K562 (cell line): ENCODE measurements at regions not wholly inside any gene's neighbourhood (a gene's known extent, or its start where the extent isn't known, plus 50 kb on each side); places are given as distances from the start of the nearest gene placed in this dataset.
A peak's percentile ranks its signal among the peaks of the same experiment; 100 is the strongest.

Experiments
- CEBPB ChIP-seq: fragments of 450-650 bp; IDR thresholded peaks from 2 replicates; pipeline ENCODE4 v1.6.1; 2016; ENCODE audit warnings: missing genetic modification characterization, missing compliant biosample characterization
- KHSRP ChIP-seq: fragments of 450-650 bp; IDR thresholded peaks from 2 replicates; pipeline ENCODE4 v1.6.1; 2017
- POLR2H ChIP-seq: IDR thresholded peaks from 2 replicates; pipeline ENCODE4 v1.6.1; 2016; ENCODE audit warnings: missing genetic modification characterization, low read depth, mild to moderate bottlenecking, control low read depth, missing compliant biosample characterization, moderate library complexity
- PPARD ChIP-seq: fragments of 250-450 bp; sonication (Bioruptor Pico); IDR thresholded peaks from 2 replicates; pipeline ENCODE4 v1.8.0; 2022; ENCODE audit warnings: inconsistent platforms, mild to moderate bottlenecking, moderate library complexity
- SMAD1 ChIP-seq: fragments of 150-350 bp; IDR thresholded peaks from 2 replicates; pipeline ENCODE4 v1.6.1; 2014; ENCODE audit warnings: low read length, low read depth; ENCODE audit not compliant: partially characterized antibody
- TRIM28 ChIP-seq: fragments of 450-650 bp; IDR thresholded peaks from 2 replicates; pipeline ENCODE4 v1.6.1; 2017
- ZNF23 ChIP-seq: fragments of 250-450 bp; sonication (Bioruptor Pico); IDR thresholded peaks from 2 replicates; pipeline ENCODE4 v1.4.0; 2020; ENCODE audit warnings: mild to moderate bottlenecking
- ZNF24 ChIP-seq: fragments of 450-650 bp; IDR thresholded peaks from 2 replicates; pipeline ENCODE4 v1.6.1; 2016
- ZNF263 ChIP-seq: sonication (generic); formaldehyde crosslinking; IDR thresholded peaks from 2 replicates; pipeline ENCODE4 v1.8.0; 2022; ENCODE audit warnings: mild to moderate bottlenecking, missing genetic modification reagents, borderline replicate concordance
- ZNF764 ChIP-seq: fragments of 250-450 bp; sonication (Bioruptor Pico); IDR thresholded peaks from 2 replicates; pipeline ENCODE4 v1.4.0; 2020; ENCODE audit warnings: low read depth, mild to moderate bottlenecking, moderate library complexity
- TF ChIP-seq, protein P1 (sequence below), 3 experiments: fragments of 200-800 bp in 1 of 3; fragments of 250-450 bp in 1 of 3; fragments of 450-650 bp in 1 of 3; sonication (Bioruptor Pico) in 1 of 3; sonication (Bioruptor generic) in 1 of 3; formaldehyde crosslinking in 1 of 3; IDR thresholded peaks; 2 replicates each; pipeline versions ENCODE4 v1.6.1 to v1.8.0; 2016 to 2022; ENCODE audit warnings: mild to moderate bottlenecking in 2 of 3, missing genetic modification characterization in 2 of 3, missing compliant biosample characterization in 1 of 3, moderate library complexity in 1 of 3
- TF ChIP-seq, protein P2 (sequence below): fragments of 450-650 bp; formaldehyde crosslinking; IDR thresholded peaks from 2 replicates; pipeline ENCODE4 v1.4.0; 2020; ENCODE audit warnings: mild to moderate bottlenecking, mixed read lengths
- TF ChIP-seq, protein P3 (sequence below), 2 experiments: IDR thresholded peaks; 2 replicates each; pipeline ENCODE4 v1.6.1; 2011; ENCODE audit warnings: borderline replicate concordance in 1 of 2, control low read depth in 1 of 2, low read depth in 1 of 2, low read length in 1 of 2, mild to moderate bottlenecking in 1 of 2, mixed read lengths in 1 of 2, moderate library complexity in 1 of 2; ENCODE audit not compliant: insufficient read depth in 1 of 2, insufficient read length in 1 of 2, poor library complexity in 1 of 2, severe bottlenecking in 1 of 2; ENCODE audit errors: extremely low read depth in 1 of 2
- TF ChIP-seq, protein P4 (sequence below): fragments of 250-450 bp; sonication (Bioruptor Pico); IDR thresholded peaks from 2 replicates; pipeline ENCODE4 v1.8.0; 2021; ENCODE audit warnings: borderline replicate concordance, mild to moderate bottlenecking, moderate library complexity; ENCODE audit not compliant: poor library complexity, severe bottlenecking
- TF ChIP-seq, protein P5 (sequence below): fragments of 450-650 bp; IDR thresholded peaks from 2 replicates; pipeline ENCODE4 v1.6.1; 2018; ENCODE audit not compliant: partially characterized antibody

DNA sequence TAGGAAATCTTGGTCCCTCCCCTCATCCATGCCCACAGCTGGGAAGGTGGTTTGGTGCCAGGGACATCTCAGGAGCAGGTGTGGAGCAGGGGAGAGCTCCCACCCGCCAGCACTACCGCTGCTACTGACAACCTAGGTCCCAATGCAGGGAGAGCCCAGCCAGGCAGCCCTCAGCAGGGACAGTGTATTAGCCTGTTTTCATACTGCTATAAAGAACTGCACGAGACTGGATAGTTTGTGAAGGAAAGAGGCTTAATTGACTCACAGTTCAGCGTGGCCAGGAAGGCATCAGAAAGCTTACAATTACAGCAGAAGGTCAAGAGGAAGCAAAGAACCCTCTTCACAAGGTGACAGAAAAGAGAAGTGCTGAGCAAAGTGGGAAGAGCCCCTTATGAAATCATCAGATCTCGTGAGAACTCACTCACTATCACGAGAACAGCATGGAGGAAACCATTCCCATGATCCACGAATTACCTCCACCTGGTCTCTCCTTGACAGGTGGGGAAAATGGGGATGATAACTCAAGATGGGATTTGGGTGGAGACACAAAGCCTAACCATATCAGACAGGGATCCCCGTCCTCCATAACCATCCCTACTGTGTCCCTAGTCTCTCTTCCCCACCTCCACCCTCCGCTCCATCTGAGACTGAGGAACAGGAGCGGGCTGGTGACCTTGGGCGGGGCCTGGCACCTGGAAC is 218.6 kb downstream of the TBC1D2B start (continued):
- TF ChIP-seq, protein P1, sequence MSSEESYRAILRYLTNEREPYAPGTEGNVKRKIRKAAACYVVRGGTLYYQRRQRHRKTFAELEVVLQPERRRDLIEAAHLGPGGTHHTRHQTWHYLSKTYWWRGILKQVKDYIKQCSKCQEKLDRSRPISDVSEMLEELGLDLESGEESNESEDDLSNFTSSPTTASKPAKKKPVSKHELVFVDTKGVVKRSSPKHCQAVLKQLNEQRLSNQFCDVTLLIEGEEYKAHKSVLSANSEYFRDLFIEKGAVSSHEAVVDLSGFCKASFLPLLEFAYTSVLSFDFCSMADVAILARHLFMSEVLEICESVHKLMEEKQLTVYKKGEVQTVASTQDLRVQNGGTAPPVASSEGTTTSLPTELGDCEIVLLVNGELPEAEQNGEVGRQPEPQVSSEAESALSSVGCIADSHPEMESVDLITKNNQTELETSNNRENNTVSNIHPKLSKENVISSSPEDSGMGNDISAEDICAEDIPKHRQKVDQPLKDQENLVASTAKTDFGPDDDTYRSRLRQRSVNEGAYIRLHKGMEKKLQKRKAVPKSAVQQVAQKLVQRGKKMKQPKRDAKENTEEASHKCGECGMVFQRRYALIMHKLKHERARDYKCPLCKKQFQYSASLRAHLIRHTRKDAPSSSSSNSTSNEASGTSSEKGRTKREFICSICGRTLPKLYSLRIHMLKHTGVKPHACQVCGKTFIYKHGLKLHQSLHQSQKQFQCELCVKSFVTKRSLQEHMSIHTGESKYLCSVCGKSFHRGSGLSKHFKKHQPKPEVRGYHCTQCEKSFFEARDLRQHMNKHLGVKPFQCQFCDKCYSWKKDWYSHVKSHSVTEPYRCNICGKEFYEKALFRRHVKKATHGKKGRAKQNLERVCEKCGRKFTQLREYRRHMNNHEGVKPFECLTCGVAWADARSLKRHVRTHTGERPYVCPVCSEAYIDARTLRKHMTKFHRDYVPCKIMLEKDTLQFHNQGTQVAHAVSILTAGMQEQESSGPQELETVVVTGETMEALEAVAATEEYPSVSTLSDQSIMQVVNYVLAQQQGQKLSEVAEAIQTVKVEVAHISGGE (CRISPR knock-in tag; IDR thresholded peaks at IDR 0.05) = 0 out of 6 replicates have a peak, but pooled peaks of 1 of the 3 experiments have one; percentile 21
- TF ChIP-seq ZNF24 = no peak
- no peak for TF ChIP-seq ZNF764 (CRISPR knock-in tag)
- TF ChIP-seq, protein P2, sequence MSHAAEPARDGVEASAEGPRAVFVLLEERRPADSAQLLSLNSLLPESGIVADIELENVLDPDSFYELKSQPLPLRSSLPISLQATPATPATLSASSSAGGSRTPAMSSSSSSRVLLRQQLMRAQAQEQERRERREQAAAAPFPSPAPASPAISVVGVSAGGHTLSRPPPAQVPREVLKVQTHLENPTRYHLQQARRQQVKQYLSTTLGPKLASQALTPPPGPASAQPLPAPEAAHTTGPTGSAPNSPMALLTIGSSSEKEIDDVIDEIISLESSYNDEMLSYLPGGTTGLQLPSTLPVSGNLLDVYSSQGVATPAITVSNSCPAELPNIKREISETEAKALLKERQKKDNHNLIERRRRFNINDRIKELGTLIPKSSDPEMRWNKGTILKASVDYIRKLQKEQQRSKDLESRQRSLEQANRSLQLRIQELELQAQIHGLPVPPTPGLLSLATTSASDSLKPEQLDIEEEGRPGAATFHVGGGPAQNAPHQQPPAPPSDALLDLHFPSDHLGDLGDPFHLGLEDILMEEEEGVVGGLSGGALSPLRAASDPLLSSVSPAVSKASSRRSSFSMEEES (CRISPR knock-in tag) = no peak
- TF ChIP-seq, protein P3, sequence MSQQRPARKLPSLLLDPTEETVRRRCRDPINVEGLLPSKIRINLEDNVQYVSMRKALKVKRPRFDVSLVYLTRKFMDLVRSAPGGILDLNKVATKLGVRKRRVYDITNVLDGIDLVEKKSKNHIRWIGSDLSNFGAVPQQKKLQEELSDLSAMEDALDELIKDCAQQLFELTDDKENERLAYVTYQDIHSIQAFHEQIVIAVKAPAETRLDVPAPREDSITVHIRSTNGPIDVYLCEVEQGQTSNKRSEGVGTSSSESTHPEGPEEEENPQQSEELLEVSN (IDR thresholded peaks at IDR 0.05; ENCODE audit: borderline replicate concordance in 1 of 2, extremely low read depth in 1 of 2, insufficient read depth in 1 of 2, insufficient read length in 1 of 2, low read depth in 1 of 2, low read length in 1 of 2, poor library complexity in 1 of 2, severe bottlenecking in 1 of 2) = no peak
- no peak for TF ChIP-seq ZNF23 (CRISPR knock-in tag)
- no peak for TF ChIP-seq SMAD1
- TF ChIP-seq CEBPB (tag) = peak; percentile 48
- no peak for TF ChIP-seq POLR2H (tag)
- TF ChIP-seq, protein P4, sequence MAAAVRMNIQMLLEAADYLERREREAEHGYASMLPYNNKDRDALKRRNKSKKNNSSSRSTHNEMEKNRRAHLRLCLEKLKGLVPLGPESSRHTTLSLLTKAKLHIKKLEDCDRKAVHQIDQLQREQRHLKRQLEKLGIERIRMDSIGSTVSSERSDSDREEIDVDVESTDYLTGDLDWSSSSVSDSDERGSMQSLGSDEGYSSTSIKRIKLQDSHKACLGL = no peak
- no peak for TF ChIP-seq KHSRP
- TF ChIP-seq ZNF263 (CRISPR knock-in tag) = 0 out of 2 replicates have a peak, but pooled peaks have one; percentile 55
- no peak for TF ChIP-seq PPARD
- TF ChIP-seq, protein P5, sequence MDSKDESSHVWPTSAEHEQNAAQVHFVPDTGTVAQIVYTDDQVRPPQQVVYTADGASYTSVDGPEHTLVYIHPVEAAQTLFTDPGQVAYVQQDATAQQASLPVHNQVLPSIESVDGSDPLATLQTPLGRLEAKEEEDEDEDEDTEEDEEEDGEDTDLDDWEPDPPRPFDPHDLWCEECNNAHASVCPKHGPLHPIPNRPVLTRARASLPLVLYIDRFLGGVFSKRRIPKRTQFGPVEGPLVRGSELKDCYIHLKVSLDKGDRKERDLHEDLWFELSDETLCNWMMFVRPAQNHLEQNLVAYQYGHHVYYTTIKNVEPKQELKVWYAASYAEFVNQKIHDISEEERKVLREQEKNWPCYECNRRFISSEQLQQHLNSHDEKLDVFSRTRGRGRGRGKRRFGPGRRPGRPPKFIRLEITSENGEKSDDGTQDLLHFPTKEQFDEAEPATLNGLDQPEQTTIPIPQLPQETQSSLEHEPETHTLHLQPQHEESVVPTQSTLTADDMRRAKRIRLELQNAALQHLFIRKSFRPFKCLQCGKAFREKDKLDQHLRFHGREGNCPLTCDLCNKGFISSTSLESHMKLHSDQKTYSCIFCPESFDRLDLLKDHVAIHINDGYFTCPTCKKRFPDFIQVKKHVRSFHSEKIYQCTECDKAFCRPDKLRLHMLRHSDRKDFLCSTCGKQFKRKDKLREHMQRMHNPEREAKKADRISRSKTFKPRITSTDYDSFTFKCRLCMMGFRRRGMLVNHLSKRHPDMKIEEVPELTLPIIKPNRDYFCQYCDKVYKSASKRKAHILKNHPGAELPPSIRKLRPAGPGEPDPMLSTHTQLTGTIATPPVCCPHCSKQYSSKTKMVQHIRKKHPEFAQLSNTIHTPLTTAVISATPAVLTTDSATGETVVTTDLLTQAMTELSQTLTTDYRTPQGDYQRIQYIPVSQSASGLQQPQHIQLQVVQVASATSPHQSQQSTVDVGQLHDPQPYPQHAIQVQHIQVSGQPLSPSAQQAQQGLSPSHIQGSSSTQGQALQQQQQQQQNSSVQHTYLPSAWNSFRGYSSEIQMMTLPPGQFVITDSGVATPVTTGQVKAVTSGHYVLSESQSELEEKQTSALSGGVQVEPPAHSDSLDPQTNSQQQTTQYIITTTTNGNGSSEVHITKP = peak; percentile 91
- TF ChIP-seq TRIM28 = no peak
